AG10803 (cell line): ENCODE measurements at regions not wholly inside any gene's neighbourhood (a gene's known extent, or its start where the extent isn't known, plus 50 kb on each side); places are given as distances from the start of the nearest gene placed in this dataset.

ENCODE experiments used
- DNase-seq: peaks from one replicate; pipeline ENCODE4 v3.0.0; 2010; ENCODE audit warnings: low read depth
- H3K4me3 ChIP-seq: 2 replicates; pipeline ENCODE4 v1.5.1; 2011; ENCODE audit warnings: mild to moderate bottlenecking, low read length, control low read depth
- TF ChIP-seq, protein P1 (sequence below): conservative IDR thresholded peaks from 2 replicates; pipeline ENCODE4 v1.5.1; 2011; ENCODE audit warnings: mild to moderate bottlenecking, low read length, control low read depth, inconsistent platforms

DNA sequence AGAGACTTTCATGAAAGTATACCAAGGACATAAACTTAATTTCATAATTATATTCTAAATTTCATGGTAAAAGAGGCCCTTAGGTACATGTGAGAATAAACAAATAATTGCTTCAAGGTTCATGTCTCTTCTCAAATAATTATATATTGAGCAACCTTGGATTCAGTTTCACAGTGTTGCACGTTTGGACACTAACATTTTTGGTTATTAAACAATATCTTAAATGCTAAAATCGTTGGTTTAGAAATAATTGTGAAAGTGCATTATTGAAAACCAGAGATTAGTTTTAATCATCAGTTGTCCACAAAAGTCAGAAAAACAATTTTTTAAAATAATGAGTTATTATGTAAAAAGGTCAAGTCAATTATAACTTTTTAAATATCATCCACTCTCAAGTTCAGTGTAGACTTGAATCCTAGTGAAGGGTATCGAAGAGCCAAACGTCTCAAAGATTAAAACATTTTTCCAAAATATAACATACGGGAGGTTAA, 227.1 kb upstream of the DEFB112 start:
- H3K4me3 ChIP-seq, result no peak overlapping the region

DNA sequence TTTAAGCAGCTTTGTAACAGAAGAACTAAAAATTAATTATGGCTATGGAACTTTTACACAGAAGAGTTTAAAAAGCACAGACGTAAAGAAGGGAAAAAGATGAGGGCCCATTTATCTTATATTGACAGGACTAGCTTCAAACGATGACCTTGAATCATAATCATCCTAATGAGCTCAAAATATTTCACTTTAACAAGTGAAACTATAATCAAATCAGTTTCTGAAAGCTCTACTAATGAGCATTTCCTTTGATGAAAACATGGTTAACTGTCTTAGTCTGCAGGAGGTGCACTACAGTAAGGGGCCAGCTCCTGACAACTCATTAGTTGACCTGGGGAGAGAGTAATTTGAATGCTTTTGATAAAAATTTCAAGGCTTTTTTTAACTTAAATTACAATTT, 228.0 kb upstream of the DEFB112 start:
- no peak for DNase-seq

More for the DNA sequence above, 227.1 kb upstream of the DEFB112 start:
- no peak for DNase-seq
- TF ChIP-seq, protein P1, sequence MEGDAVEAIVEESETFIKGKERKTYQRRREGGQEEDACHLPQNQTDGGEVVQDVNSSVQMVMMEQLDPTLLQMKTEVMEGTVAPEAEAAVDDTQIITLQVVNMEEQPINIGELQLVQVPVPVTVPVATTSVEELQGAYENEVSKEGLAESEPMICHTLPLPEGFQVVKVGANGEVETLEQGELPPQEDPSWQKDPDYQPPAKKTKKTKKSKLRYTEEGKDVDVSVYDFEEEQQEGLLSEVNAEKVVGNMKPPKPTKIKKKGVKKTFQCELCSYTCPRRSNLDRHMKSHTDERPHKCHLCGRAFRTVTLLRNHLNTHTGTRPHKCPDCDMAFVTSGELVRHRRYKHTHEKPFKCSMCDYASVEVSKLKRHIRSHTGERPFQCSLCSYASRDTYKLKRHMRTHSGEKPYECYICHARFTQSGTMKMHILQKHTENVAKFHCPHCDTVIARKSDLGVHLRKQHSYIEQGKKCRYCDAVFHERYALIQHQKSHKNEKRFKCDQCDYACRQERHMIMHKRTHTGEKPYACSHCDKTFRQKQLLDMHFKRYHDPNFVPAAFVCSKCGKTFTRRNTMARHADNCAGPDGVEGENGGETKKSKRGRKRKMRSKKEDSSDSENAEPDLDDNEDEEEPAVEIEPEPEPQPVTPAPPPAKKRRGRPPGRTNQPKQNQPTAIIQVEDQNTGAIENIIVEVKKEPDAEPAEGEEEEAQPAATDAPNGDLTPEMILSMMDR, result no peak

DNA sequence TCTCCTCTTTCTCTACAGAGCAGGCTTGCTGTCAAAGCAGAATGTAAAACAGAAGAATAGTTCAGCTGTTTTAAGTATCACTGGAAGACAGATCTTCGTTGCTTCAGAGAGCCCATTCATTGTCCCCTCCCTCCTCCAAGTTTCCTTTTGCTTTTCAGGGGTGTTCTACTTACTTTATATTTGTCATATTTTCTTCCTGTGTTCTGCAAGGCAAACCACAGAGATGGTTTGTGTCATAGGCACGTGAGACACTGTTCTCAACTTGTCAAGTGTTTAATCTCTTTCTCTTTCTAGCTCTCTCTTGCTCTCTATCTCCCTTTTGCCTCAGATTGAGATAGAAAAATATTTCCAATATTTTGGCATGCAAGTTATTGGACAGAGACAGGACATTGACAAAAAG, 228.9 kb upstream of the DEFB112 start:
- DNase-seq, result no peak
- TF ChIP-seq, protein P1, result no peak
- no peak overlapping the region for H3K4me3 ChIP-seq

More for the DNA sequence above, 228.0 kb upstream of the DEFB112 start:
- TF ChIP-seq, protein P1, result no peak
- no peak overlapping the region for H3K4me3 ChIP-seq

DNA sequence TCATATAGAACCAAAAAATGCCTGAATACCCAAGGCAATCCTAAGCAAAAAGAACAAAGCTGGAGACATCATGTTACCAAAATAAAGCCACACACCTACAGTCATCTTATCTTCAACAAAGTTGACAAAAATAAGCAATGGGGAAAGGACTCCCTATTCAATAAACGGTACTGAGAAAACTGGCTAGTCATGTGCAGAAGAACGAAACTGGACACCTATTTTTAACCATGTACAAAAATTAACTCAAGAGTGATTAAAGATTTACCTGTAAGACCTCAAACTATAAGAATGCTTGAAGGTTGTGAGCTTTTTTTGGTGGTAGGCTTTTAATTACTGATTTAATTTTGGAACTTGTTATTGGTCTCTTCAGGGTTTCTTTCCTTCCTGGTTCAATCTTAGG, 236.0 kb upstream of the DEFB112 start:
- no peak for DNase-seq
- TF ChIP-seq, protein P1, result no peak
- no peak overlapping the region for H3K4me3 ChIP-seq

DNA sequence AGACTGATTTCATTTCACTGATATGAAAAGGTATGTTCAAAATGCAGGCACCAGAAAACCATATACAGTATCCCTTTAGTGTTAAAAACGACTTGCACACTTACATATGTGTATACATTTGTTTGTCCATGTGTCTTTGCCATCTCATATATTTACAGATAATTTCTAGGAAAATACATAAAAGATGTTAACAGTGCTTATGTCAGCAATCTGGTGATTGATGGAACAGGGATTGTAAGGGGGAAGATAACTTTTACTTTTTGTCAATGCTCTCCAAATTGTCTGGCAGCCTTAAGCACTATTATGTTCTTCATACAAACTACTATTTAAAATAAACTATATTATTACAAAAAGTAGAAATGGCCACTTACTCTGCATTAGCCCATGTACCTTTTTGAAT, 238.5 kb upstream of the DEFB112 start:
- DNase-seq, result no peak
- TF ChIP-seq, protein P1, result no peak
- no peak overlapping the region for H3K4me3 ChIP-seq

DNA sequence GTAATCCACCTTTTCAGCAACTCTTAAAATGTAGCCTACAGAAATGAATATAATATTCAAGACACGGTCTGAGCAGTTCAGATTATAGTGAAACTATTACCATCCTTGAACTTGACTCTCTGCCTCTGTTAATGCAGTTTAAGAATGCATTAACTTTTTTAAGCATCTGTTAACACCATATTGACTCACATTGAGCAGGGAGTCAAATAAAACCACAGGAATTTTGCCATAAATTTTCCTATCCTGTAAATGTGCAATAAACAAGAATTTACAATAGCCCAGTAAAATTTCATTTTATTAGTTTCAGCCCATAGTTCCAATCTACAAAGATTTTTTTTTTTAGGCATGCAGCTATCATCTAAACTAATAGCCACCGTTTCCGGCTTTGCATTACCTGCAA, 239.2 kb upstream of the DEFB112 start:
- H3K4me3 ChIP-seq, result no peak overlapping the region
- DNase-seq, result no peak
- TF ChIP-seq, protein P1, result no peak

DNA sequence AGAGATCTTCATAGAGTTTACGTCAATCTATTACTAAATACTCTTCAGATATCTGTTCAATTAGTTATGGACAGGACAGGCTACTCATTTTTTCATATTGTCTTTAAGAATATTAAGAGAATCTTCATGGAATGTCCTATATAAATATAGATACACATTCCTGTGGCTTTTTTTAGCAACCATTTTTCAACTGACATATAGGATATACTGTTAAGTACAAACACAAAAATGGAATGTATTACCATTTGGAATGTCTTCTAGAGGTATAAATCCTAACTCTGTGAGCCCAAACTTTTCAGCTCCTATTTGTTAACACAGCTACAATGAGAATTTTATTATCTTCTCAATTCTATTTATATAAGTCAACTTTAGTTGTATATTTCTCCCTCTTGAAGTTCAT, 239.6 kb upstream of the DEFB112 start:
- no peak for DNase-seq
- H3K4me3 ChIP-seq, result no peak overlapping the region
- TF ChIP-seq, protein P1, result no peak
